Stomach (tissue), 8 donors: ENCODE measurements at regions not wholly inside any gene's neighbourhood (a gene's known extent, or its start where the extent isn't known, plus 50 kb on each side); places are given as distances from the start of the nearest gene placed in this dataset.

ENCODE experiments used
- DNase-seq, 2 donors: peaks; one replicate each; pipeline versions ENCODE4 v3.0.0 to v3.0.0-alpha.2; 2013 to 2019
- H3K27ac ChIP-seq, 5 donors: fragments of 200-600 bp in 4 of 5; sonication (generic) in 4 of 5; one replicate each; pipeline ENCODE4 v1.5.1; 2013 to 2019; ENCODE audit warnings: mild to moderate bottlenecking in 1 of 5, moderate library complexity in 1 of 5
- H3K27me3 ChIP-seq, 3 donors: fragments of 200-600 bp; sonication (generic); one replicate each; pipeline ENCODE4 v1.5.1; 2017 to 2019; ENCODE audit warnings: mixed run types in 1 of 3
- H3K36me3 ChIP-seq, 4 donors: fragments of 200-600 bp; sonication (generic); 1 replicate in 3 of 4; 2 replicates in 1 of 4; pipeline ENCODE4 v1.5.1; 2016 to 2019
- H3K4me1 ChIP-seq, 4 donors: fragments of 200-600 bp; sonication (generic); one replicate each; pipeline ENCODE4 v1.5.1; 2016 to 2019
- H3K4me3 ChIP-seq, 4 donors: fragments of 200-600 bp; sonication (generic) in 3 of 4; one replicate each; pipeline ENCODE4 v1.5.1; 2016 to 2019; ENCODE audit warnings: mild to moderate bottlenecking in 1 of 4
- H3K9me3 ChIP-seq, 4 donors: fragments of 200-600 bp; sonication (generic); one replicate each; pipeline ENCODE4 v1.5.1; 2016 to 2019
- CTCF ChIP-seq, 7 experiments: fragments of 450-650 bp in 4 of 7; fragments of 200-600 bp in 3 of 7; sonication (generic) in 3 of 7; IDR thresholded peaks; one replicate each; pipeline ENCODE4 v1.5.1; 2016 to 2019; ENCODE audit warnings: antibody characterized with exemption in 7 of 7, control low read depth in 2 of 7, mild to moderate bottlenecking in 1 of 7
- EP300 ChIP-seq: sonication (generic); formaldehyde crosslinking; IDR thresholded peaks from one replicate; pipeline ENCODE4 v1.6.1; 2017; ENCODE audit warnings: antibody characterized with exemption
- POLR2A ChIP-seq, 4 donors: fragments of 450-650 bp; IDR thresholded peaks; one replicate each; pipeline ENCODE4 v1.6.1; 2016; ENCODE audit warnings: antibody characterized with exemption in 4 of 4, control low read depth in 2 of 4, mild to moderate bottlenecking in 1 of 4, moderate library complexity in 1 of 4
- POLR2AphosphoS5 ChIP-seq, 3 donors: sonication (generic); formaldehyde crosslinking; IDR thresholded peaks; one replicate each; pipeline ENCODE4 v1.6.1; 2016; ENCODE audit warnings: antibody characterized with exemption in 3 of 3
- WGBS, 5 donors: extraction: QIAGEN DNeasy Blood & Tissue Kit in 3 of 5; methylation state at CpG; one replicate each; pipeline versions ENCODE4 v1.1.5 to v1.1.7; 2013 to 2018; 5-methylcytosine and 5-hydroxymethylcytosine counted together
- intact Hi-C: fragments of 100-400 bp; cut with DNase I; formaldehyde crosslinking; loops from one replicate; pipeline ENCODE4 v1.15.1; 2023; ENCODE audit warnings: low total_unique reads
- donor health status: healthy with polysubstance abuse.
- donor health status: Bipolar disorder and iron deficiency.
- donor health status: healthy.

- Histone ChIP-seq H3K4me3 (no peak overlapping the region), H3K9me3 (no peaks in the 10 kb centered on the region), H3K27ac (no peak overlapping the region), H3K36me3 (no peaks in the 10 kb centered on the region), H3K4me1 (no peaks in the 10 kb centered on the region), H3K27me3 (no peaks in the 10 kb centered on the region)
- DNase-seq: no peak
- intact Hi-C loops: no loop called here
- 79 to 90% (median 81%) methylated on average over 1 to 6 of the region's 6 CpGs for WGBS, 5 donors
- TF ChIP-seq CTCF (IDR thresholded peaks at IDR 0.05) (no peak), POLR2A (IDR thresholded peaks at IDR 0.05) (no peak), EP300 (no peak), POLR2AphosphoS5 (IDR thresholded peaks at IDR 0.05) (no peak)
Measured at GRCh38 chrX:4905576-4905975, 1192.1 kb upstream of the PRKX start.

- Histone ChIP-seq H3K27ac (no peak overlapping the region), H3K4me3 (no peak overlapping the region), H3K27me3 (no peaks in the 10 kb centered on the region), H3K36me3 (no peaks in the 10 kb centered on the region), H3K4me1 (no peaks in the 10 kb centered on the region), H3K9me3 (peaks cover 0 to 8% (median 0%) of the 10 kb centered on the region in 4 donors)
- no peak for TF ChIP-seq CTCF (IDR thresholded peaks at IDR 0.05)
- no peak for TF ChIP-seq POLR2A (IDR thresholded peaks at IDR 0.05)
- no peak for TF ChIP-seq EP300
- TF ChIP-seq POLR2AphosphoS5 (IDR thresholded peaks at IDR 0.05): no peak
- intact Hi-C loops: no loop called here
- DNase-seq: no peak
- WGBS, 5 donors: 36 to 50% (median 46%) methylated on average over 2 of the region's 2 CpGs
Measured at GRCh38 chrX:4881277-4881676, 1167.8 kb upstream of the PRKX start.

- H3K27ac ChIP-seq: no peak overlapping the region
- intact Hi-C loops: no loop called here
- H3K9me3 ChIP-seq: peaks cover 0 to 8% (median 0%) of the 10 kb centered on the region in 4 donors
- H3K27me3 ChIP-seq: no peaks in the 10 kb centered on the region
- no peak overlapping the region for H3K4me3 ChIP-seq
- no peak for TF ChIP-seq POLR2A (IDR thresholded peaks at IDR 0.05)
- no peak for TF ChIP-seq POLR2AphosphoS5 (IDR thresholded peaks at IDR 0.05)
- no peak for TF ChIP-seq EP300
- no peak for TF ChIP-seq CTCF (IDR thresholded peaks at IDR 0.05)
- no peaks in the 10 kb centered on the region for H3K4me1 ChIP-seq
- no peaks in the 10 kb centered on the region for H3K36me3 ChIP-seq
- no peak for DNase-seq
- 68 to 85% (median 79%) methylated on average over 3 of the region's 3 CpGs for WGBS, 5 donors
Measured at GRCh38 chrX:4878640-4879039, 1165.2 kb upstream of the PRKX start.

GRCh38 chrX:4876268-4876667 lies 1162.8 kb upstream of the PRKX start:
- TF ChIP-seq POLR2A (IDR thresholded peaks at IDR 0.05) (no peak), CTCF (IDR thresholded peaks at IDR 0.05) (no peak), EP300 (no peak), POLR2AphosphoS5 (IDR thresholded peaks at IDR 0.05) (no peak)
- DNase-seq: no peak
- no peaks in the 10 kb centered on the region for H3K27me3 ChIP-seq
- no peaks in the 10 kb centered on the region for H3K4me1 ChIP-seq
- H3K4me3 ChIP-seq: no peak overlapping the region
- H3K9me3 ChIP-seq: peaks cover 0 to 8% (median 0%) of the 10 kb centered on the region in 4 donors
- no peaks in the 10 kb centered on the region for H3K36me3 ChIP-seq
- no peak overlapping the region for H3K27ac ChIP-seq
- intact Hi-C loops: no loop called here
- WGBS, 5 donors: 72 to 89% (median 84%) methylated on average over 3 of the region's 3 CpGs
